GM10266 (cell line): ENCODE measurements at regions not wholly inside any gene's neighbourhood (a gene's known extent, or its start where the extent isn't known, plus 50 kb on each side); places are given as distances from the start of the nearest gene placed in this dataset.

ENCODE experiments used
- DNase-seq: peaks from one replicate; pipeline ENCODE4 v3.0.0; 2012; ENCODE audit errors: extremely low spot score
- TF ChIP-seq, protein P1 (sequence below): IDR thresholded peaks from 2 replicates; pipeline ENCODE4 v1.5.1; 2012; ENCODE audit warnings: mild to moderate bottlenecking, low read depth; ENCODE audit not compliant: control insufficient read depth, insufficient read depth; ENCODE audit errors: missing control alignments

DNA sequence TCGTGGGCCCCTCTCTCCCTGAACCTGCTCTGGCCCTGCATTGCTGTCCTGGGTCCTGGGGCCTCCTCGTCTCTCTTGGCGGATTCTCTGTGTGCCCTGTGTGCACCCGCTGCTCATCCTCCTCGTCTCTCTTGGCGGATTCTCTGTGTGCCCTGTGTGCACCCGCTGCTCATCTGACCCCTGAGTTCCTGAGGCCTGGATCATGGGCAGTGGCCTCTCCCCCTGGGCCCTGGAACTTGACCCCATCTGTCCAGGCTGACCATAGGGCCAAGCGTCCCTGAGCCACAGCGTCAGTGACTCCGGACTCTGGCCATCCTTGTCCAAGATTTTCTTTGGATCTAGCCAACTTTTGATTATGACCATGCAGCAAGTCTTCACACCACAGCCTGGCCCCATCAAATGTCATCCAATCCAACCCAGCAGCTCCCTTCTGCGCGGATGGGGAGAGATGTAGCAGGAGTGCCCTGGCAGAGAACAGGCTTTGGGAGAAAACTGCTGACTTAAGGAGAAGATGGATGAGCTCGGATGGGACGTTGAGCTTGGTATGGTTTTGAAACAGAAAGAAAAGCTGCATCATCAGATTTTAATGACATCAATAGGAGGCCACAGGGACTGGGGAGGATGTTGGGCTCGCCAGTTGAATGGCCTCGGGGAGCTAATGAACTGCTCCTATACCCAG, 455.1 kb upstream of the HS6ST1 start:
- no peak for DNase-seq
- TF ChIP-seq, protein P1, sequence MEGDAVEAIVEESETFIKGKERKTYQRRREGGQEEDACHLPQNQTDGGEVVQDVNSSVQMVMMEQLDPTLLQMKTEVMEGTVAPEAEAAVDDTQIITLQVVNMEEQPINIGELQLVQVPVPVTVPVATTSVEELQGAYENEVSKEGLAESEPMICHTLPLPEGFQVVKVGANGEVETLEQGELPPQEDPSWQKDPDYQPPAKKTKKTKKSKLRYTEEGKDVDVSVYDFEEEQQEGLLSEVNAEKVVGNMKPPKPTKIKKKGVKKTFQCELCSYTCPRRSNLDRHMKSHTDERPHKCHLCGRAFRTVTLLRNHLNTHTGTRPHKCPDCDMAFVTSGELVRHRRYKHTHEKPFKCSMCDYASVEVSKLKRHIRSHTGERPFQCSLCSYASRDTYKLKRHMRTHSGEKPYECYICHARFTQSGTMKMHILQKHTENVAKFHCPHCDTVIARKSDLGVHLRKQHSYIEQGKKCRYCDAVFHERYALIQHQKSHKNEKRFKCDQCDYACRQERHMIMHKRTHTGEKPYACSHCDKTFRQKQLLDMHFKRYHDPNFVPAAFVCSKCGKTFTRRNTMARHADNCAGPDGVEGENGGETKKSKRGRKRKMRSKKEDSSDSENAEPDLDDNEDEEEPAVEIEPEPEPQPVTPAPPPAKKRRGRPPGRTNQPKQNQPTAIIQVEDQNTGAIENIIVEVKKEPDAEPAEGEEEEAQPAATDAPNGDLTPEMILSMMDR = no peak

- DNase-seq = no peak
- TF ChIP-seq, protein P1 = no peak
Measured at GRCh38 chr2:128774320-128775216, 455.9 kb upstream of the HS6ST1 start.

DNA sequence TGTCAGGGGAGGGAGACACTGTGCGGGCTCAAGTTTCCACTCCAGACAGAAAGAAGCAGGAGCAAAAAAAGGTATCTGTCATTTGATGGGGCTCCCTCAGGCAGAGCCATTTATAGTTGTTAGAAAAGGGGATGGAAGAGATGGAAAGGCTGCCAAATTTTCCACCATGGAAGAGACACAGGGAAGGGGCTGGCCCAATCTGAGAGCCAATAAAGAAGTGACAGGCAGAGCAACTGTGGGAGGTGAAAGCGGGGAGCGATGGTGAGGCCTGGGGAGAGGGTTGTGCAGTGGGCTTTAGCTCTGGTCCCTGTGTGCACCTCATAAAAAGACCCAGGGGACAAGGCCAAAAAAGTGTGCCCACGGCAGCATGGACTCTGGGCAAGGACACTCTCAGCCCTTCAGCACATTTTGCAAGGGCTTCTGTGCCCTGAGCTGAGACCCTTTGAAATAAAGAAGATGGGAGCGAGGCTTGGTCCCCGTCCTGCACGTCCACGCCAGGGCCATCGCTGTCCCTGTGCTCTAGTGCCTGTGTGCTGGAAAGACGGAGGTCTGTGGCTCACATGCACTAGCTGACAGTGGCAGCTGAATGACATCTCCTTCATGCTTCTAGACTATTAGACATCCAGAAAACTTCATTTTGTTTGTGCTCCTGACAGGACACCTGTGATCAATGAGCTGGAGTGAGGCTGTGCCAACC, 456.7 kb upstream of the HS6ST1 start:
- TF ChIP-seq, protein P1 = no peak
- DNase-seq = no peak

GRCh38 chr2:128775914-128776285, 457.2 kb upstream of the HS6ST1 start:
- no peak for DNase-seq
- TF ChIP-seq, protein P1 = no peak

DNA sequence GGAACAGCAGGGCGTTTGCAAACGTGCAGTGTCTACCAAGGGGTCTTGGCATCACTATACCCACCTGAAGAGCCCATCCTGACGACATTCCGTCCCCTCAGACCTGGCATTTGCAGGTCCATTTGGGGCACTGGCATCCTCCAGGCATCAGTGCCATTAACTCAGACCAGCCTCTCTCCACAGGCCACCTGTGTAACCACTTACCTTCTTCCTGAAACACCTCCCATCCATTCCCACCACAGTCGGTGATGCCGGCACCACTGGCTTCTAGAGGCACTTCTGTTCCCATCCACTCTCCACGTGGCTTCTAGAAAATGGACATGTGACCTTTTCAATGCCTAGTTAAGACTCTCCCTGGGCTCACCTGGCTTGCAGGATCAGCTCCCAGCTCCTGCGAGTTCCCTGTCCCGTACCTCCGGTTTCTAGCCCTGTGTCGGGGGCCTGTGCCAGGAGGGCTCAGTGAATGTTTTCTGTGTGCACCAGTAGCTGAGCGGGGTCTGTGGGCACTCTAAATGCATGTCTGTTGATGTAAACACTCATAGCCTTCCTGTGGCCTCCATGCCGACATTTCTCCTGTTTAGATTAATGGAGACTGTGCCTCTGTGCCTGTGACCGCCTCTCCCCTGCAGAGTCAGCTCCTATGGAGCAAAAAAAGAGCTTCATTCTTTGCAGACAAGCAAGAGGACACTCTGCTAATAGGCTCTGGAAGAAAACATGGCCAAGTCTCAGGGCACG, 458.0 kb upstream of the HS6ST1 start:
- DNase-seq = no peak
- TF ChIP-seq, protein P1 = no peak

GRCh38 chr2:128777196-128778035, 458.7 kb upstream of the HS6ST1 start:
- TF ChIP-seq, protein P1 = no peak
- no peak for DNase-seq
